Kidney glomerular epithelial cell (primary cell): ENCODE measurements at regions not wholly inside any gene's neighbourhood (a gene's known extent, or its start where the extent isn't known, plus 50 kb on each side); places are given as distances from the start of the nearest gene placed in this dataset.

ENCODE experiments used
- DNase-seq: peaks from one replicate; lab custom pipeline; 2025; lab: John Stamatoyannopoulos, UW

DNA sequence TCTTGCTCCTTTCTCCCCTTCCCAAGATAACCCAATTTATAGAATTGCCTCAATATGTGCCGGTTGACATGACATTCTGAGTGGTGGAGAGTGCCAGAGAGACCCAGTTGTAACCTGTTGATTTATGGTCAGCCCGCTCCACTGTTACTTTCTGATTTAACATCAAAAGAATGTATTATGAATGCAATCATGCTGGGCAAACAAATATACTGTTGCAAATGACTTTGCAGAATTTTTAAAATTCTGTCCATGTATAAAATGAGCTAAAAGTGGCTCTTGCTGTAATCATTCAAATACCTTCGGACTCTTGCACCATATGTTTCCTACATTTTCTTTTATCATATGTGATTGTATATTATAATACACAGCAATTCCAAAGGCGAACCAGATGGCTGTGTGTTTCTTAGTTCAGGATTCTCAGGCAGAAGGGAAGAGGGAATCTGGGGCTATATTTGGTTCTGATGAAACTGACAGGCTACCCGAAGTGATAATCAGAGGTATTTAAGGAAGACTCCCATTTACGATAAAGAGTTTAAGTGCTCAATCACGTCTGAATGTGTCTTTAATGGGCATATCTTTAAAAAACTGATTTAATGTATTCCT is 131.7 kb downstream of the CLCN4 start:
- no peak for DNase-seq

DNA sequence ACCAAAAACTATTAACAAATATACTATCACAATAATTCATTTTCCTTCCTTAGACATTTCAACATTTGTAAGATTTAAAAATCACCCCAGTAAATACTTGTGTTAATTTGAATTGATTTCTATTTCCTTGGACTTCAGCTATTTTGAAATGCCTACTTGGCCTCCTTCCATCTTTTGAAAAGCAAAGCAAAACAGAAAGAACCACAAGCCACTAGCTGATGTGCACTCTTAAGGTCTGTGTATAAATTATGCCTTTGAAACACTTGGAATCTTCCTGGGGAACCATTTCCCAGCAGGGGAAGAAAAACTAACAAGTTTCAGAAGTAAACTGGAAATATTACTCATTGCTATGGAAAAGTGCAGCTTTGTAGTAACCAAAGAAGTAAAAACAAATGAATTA is 139.8 kb downstream of the CLCN4 start:
- DNase-seq = peak; percentile 0

DNA sequence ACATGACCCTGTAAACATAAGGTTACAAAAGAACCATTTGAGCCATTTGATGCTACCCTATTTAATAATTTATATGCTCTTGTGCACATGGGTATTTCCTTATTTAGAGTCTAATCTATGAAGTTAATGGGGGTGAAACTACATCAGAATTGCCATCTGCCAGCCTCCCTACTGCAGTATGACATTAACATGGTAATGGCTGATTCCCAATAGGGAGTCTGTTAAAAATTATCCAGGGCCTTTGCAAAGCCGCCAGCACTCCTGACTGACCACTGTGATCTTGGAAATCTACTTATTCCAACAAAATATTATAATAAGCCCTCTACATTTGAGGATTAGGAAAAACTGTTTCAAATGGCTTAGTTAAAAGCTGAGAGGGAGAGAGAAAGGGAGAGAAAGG is 153.7 kb downstream of the CLCN4 start:
- peak; percentile 3 for DNase-seq

DNA sequence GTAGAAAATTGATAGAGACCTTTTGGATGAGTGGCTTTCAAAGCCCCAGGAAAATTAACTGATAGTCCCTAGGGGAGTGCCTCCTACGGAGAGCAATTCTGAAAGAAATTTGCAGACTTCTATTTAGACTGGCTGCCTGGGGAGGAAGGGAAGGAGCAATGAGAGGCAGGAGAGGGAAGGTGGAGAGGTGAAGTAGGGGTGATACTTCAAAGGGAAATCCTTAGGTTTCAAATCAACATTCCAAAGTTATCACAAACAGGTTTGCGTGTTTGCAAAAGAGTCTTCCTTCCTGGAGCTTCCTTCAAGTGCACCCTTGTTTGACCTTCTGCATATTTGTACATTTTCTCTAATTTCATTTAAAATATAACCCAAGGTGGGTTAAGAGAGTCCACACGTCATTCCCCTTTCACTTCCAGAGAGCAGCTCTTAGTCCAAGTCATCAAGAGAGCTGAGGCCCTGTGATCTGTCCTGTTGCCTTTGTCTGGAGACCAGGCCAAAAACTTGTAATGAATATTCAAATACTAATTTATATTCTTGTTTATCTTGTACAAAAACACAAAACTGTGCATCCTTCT is 157.8 kb downstream of the CLCN4 start:
- DNase-seq = no peak

DNA sequence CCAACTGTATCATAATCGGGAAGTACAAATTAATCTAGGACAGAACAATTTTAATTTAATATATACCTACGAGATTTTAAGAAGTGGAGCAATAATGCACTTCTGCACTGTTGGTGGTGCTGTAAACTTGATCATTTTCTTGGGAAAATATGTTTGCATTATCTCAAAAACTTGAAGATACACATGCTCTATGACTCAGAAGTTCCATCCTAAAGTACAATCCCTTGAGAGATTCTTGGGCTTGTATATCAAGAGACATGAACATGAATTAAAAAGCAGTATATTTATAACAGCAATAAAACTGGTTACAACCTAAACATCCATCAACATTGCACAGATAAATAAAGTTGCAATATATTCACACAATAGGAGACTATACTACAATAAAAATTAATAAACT is 168.8 kb downstream of the CLCN4 start:
- no peak for DNase-seq

DNA sequence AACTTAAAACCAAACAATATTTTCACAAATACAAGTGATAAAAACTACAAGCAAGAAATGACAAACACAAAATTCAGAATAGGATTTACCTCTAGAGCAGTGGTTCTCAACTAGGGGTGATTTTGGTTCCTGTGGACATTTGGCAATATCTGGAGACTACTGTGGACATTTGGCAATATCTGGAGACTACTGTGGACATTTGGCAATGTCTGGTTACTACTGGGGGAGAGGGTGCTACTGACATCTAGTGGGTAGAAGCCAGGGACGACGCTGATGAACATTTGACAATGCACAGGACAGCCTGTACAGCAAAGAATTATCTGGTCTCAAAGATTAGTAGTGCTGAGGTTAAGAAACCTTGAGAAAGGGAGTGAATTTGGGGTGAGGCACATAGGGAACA is 169.8 kb downstream of the CLCN4 start:
- peak; percentile 1 for DNase-seq

DNA sequence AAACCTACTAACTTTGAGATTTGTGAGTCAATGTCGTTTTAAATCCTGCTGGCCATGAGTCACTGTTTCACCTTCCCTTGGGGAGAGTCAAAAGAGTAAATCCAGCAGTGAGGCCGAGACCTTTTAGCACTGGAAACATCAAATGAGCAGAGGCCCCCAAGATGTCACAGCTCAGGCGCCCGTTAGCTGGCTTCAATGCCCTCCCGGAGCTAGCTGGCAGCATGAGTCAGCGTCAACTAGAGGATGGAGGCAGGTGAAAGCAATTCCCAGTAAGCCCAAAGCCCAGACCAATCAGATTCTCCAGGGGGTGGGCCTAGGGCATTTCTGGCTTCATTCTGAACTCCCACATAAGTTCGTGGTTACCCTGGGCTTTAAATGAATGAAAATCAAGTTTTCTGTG is 170.9 kb downstream of the CLCN4 start:
- DNase-seq = peak; percentile 5

DNA sequence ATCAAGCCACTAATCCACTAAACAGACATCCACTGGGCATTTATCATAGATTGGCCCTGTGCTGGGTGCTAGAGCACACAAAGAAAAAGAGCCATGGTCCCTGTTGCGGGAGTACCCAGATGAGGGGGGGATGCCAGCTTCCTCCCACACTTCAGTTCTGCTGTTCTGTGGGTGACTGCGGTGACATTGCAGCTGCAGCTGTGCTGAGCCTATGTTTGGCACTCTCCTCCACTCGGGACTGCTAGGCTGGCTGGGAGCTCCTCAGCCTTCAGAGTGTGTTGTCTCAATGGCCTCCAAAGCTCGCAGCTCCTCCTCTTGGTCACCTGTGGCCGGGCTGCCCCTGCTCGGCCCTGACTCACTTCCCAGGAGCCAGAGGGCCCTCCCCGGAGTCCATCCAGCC is 173.2 kb downstream of the CLCN4 start:
- no peak for DNase-seq

DNA sequence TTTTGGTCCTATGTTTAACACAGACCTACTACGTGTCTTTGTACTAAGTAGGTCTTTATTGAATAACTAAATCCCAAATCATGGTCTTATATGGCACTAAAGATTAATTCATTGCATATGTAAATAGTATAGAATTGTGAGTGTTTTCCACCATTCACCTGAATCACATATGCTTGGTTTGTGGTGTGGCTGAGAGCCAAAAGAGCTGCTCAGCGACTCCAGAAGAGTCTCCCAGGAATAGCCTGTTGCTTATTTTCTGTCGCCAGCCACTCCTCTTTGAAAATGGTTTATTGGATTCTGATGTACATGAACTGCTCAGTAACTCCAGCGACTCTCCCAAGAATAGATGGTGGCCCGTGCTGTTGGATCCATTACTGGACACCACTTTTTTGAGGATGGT is 184.5 kb downstream of the CLCN4 start:
- DNase-seq = no peak

DNA sequence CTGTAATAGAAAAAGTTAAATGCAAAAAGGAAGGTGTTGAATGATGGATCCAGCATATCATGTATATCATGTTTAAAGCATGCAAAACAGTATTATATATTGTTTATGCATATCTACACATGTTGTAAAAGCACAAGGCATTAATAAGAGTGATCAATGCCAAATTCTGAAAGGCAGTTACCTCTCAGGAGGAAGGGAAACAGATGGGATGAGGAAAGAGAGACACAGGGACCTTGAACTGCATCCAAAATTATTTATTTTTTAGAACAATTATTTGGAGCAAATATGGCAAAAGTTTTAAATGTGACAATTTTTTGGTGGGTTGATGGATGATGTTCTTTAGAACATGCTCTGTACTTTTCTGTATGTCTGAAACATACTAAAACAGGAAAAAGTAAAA is 193.4 kb downstream of the CLCN4 start:
- no peak for DNase-seq

DNA sequence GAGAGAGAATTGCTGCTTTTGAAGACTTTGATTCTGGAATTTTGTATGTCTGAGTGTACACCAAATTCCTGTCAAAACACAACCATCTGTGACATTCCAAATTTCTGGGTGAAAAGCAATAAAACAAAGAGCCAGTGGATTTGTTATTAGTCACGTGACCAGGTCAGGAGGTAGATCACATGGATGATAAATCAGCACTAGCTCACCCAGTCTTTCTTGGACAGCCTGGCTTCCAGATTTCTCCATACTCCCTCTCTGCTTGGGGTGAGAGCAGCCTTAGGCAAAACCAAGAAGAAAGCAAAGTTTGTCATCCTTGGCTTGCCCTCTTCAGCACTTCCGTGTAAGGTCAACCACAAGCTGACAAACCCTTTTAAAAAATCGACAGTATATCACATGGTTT is 194.2 kb downstream of the CLCN4 start:
- no peak for DNase-seq

DNA sequence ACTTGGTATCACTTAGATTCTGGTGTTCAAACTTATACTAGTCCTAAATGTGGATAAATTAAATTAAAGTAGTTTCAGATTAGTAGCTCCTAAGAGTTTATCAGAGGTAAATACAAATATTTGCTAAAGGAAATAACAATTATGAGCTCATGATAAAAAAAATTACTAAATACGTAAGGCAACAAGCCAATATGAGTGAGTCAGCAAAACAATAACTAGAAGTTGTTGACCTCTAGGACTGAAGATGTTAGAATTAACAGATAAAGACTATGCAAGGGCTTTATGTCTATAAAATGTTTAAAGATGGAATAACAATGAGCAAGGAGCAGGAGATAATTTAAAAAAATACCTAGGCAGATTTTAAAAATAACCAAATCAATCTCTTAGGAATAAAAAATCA is 195.8 kb downstream of the CLCN4 start:
- DNase-seq = no peak

DNA sequence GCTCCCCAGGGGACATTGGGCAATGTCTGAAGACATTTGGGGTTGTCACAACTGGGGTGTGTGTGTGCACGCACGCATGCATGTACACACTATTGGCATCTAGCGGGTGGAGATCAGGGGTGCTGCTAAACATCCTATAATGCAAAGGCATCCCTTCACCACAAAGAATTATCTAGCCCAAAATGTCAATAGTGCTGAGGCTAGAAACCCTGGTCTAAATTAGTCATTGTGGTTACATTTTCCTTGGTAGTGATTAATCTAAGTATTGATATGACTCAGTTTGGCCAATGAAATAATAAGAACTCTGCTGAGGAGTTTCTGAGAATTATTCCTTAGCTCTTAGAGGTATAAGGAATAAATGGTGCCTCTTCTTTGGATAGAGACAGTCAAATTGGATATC is 200.2 kb downstream of the CLCN4 start:
- no peak for DNase-seq

DNA sequence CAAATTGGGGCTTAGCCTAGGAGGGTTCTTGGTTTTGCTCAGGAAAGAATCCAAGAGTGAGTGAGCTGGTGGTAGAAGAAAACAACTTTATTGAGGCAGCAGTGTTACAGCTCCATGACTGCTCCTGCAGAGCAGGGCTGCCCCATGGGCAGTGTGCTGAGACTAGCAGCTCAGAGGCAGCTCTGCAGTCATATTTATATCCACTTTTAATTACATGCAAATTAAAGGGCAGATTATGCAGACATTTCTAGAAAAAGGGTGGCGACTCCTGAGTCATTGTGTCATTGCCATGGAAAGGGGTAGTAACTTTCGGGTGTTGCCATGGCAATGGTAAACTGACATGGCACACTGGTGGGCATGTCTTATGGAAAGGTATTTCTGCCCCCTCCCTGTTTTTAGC is 202.2 kb downstream of the CLCN4 start:
- no peak for DNase-seq

DNA sequence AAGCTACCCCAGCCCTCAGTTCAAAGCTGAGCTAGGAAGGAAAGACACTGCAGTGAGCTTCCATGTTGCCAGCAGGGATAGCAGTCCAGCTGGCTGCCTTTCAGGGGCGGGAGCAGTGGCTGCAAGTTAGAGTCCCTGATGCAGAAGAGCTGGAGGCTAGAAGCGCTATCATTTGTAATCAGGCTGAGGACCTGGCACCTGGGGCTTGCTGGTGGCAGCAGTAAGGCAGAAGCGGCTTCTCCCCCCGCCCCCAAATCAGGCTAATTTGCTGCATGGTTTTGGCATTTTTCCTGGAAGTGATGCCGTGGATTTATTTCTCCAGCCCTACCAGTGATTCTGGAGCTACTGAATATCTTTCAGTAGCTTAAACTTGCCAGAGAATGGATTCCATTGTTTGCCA is 203.3 kb downstream of the CLCN4 start:
- DNase-seq = no peak

DNA sequence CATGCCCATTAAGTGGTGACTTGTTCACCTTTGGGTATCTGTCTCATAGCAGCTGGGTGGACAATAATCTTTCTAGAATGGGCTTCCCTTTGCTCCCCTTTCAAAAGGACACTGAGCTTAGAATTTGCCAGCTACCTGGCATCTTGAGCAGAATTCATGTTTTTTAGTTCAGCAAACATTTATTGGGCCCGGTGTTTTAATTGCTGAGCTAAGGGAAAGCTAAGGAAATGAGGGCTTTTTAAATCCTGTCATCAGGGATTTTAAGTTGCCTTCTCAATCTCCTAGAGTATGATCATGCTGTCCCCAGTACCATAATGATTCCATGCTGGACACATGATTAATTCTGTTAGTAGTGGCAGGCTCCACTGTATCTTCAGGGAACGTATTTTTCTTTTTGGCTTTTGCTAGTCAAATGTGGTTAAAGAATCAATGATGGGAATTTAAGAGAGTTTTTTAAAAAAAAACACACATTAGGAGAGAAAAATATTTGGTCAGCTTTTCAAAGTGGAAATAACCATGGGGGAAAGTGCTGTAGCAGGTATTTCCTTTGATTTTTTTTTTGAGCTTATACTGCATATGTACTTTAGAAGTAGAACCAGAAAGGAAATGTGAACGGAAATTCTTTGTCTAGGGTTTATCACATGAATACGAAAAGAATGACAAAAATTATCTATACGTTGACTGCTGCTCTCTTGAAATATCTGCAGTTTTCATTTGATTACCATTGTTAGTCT is 208.9 kb downstream of the CLCN4 start:
- no peak for DNase-seq

DNA sequence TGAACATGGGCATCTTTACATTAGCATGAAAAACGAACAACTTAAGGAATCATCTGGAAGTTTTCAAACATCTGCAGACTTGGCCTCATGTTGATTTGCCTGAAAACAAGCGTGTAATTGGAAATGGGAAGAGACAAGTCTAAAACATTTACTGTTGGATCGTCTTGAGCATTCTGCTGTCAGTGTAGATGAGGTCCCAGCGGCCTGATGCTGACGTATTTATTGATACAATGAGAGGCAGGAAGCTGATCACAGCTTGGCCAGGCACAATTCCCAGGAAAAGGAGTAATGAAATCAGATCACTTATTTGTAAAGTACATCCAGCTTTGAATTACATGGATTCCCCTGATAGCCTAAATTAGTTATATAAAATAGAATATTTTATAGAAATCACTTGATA is 210.6 kb downstream of the CLCN4 start:
- DNase-seq = no peak

DNA sequence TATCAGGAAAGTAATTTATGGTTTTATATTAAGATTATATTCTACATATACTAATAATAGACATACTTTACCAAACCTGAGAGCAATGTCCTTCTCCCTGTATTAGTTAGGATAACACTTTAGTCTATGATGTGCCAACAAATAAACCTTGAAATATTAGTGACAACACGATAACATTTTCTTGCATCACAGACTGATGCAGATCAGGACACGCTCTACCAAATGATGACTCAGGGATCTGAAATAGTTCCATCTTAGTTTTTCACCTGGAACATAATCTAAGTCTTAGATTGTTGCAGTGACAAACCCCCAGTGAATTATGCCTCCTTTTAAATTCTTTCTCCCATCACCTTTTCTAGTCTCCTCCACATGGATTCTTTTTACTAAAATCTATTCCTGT is 214.2 kb downstream of the CLCN4 start:
- no peak for DNase-seq

DNA sequence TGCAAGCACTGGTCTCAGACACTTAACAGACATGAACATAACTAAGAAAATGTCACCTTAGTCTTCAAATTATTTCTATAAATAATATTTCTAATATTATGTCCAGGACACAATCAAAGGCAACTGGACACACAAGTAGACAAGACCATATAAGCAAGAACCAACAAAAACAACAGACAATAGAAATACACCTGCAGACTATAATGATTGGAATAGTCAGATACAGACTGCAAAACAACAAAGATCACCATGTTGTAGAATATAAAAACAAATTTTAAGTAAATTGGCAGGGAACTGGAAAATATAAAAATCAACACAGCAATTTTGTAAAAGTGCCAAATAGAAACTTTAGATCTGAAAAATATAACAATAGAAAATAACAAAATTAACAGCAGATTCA is 220.7 kb downstream of the CLCN4 start:
- no peak for DNase-seq

DNA sequence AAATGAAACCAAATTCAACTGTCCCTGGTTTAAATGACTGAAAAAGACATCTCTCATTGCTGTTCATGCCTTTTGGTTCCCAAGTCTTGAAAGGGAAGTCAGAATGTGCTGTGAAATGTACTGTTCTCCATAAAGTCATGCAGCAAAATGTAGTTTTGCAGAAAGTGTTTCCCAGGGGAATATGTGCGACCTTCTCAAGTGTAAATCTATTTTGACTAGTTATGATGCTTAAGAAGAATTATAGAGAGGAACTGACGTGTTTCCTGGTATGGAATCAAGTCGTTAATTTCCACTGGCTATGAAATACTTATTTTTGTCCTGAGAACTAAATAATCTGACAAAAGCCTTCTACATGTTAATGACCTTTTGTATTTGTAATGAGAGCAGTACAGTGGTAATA is 223.1 kb downstream of the CLCN4 start:
- DNase-seq = no peak

DNA sequence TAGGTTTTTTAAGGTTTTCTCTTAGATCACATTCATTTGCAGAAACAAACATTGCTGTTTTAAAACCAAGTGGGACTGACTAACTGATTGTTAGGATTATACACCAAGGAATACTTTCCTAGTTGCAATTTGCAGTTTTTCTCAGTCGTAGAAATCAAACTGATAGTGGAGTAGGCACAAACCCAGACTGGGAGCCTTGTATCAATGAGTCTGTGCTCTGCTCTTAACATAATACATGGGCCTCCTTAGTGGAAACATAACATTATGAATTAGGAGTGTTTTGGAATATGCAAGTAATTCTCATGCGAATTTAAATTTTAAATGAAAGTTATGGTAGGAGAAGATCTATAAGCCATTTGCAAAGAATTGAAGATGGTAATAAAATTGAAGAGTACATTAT is 223.5 kb downstream of the CLCN4 start:
- no peak for DNase-seq

DNA sequence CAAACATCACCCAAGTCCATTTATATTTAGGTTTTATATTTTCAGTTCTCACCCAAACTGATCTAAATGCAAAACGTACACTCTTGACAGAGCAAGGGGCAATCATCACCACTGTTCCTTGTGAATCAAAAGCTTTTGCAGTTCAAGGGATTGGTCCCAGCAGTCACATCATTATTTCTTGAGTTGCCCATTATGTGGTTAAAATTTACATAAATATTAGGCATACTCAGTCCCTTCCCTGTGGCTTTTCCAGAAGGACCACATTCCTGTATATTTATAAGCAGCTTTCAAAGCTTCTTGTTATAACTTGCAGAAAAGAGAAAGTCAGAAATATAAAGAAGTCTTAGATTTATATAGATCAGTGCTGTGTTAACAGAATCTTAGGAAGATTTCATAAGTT is 224.4 kb downstream of the CLCN4 start:
- no peak for DNase-seq

DNA sequence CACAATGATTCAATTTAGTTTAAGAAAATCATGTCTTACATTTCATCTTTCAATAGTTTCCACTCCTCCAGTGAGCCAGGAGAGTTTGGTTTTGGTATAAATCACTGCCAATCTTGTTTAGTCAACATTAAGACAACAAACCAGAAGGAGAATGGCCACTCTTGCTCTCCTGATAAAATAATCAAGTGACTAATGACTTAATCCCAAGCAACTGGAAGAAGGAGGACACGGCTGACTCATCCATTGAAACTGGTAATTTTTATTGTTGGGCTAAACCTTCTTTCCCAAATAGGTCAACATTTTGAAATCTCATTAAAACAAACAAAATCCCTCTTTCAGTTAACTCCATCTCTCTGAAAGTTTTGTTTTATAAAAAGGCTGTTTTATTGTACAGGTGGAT is 230.2 kb downstream of the CLCN4 start:
- peak; percentile 0 for DNase-seq

DNA sequence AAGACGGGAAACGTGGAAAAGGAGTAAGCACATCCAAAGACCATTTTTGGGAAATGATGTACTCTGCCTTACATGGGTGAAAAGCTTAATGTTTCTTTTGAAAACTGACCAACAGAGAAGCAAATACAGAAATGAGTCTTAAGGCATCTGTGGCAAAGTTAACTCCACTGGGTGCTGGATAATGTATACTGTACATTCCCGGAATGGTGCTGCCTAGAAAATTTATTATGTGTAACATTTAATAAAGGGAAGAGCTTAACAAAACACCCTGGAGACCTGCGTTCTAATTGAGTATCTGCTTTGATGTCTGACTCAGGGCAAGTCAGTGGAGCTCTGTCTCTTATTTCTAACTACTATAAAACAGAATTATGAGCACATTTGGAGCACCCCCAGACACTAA is 230.2 kb downstream of the MID1 start:
- DNase-seq = no peak
